Mesothelial cell of epicardium (in vitro differentiated cells): ENCODE measurements at regions not wholly inside any gene's neighbourhood (a gene's known extent, or its start where the extent isn't known, plus 50 kb on each side); places are given as distances from the start of the nearest gene placed in this dataset.

Experiments used
- DNase-seq, 2 experiments: peaks; one replicate each; pipeline ENCODE4 v3.0.0; 2021; ENCODE audit warnings: low spot score in 2 of 2; ENCODE audit not compliant: unreplicated experiment in 2 of 2
- H3K27ac Mint-ChIP-seq: 2 replicates; pipeline ENCODE4 v1.8.0; 2021; ENCODE audit warnings: mixed read lengths
- H3K27me3 Mint-ChIP-seq: 2 replicates; pipeline ENCODE4 v1.8.0; 2021; ENCODE audit warnings: low read depth, mixed read lengths
- H3K36me3 Mint-ChIP-seq: 2 replicates; pipeline ENCODE4 v1.8.0; 2021; ENCODE audit warnings: mixed read lengths
- H3K4me1 Mint-ChIP-seq: 2 replicates; pipeline ENCODE4 v1.8.0; 2021; ENCODE audit warnings: mixed read lengths
- H3K4me3 Mint-ChIP-seq: 2 replicates; pipeline ENCODE4 v1.8.0; 2021; ENCODE audit warnings: mild to moderate bottlenecking, moderate library complexity, mixed read lengths
- H3K9me3 Mint-ChIP-seq: 2 replicates; pipeline ENCODE4 v1.8.0; 2021; ENCODE audit warnings: mixed read lengths
- CTCF ChIP-seq: fragments of 200-600 bp; sonication (generic); IDR thresholded peaks from one replicate; pipeline ENCODE4 v1.5.0; 2021; ENCODE audit warnings: antibody characterized with exemption; ENCODE audit not compliant: unreplicated experiment

GRCh38 chr4:157674699-157675098, 454.2 kb downstream of the GRIA2 start:
- Mint-ChIP-seq H3K27me3 (peaks cover 5% of the 10 kb centered on the region), H3K27ac (no peak overlapping the region), H3K9me3 (peaks cover 29% of the 10 kb centered on the region), H3K36me3 (peaks cover 2% of the 10 kb centered on the region), H3K4me3 (no peak overlapping the region), H3K4me1 (no peaks in the 10 kb centered on the region)
- no peak for DNase-seq
- no peak for TF ChIP-seq CTCF

- no peak overlapping the region for H3K4me3 Mint-ChIP-seq
- H3K9me3 Mint-ChIP-seq = peaks cover 7% of the 10 kb centered on the region
- H3K36me3 Mint-ChIP-seq = no peaks in the 10 kb centered on the region
- no peaks in the 10 kb centered on the region for H3K4me1 Mint-ChIP-seq
- no peak for DNase-seq
- H3K27me3 Mint-ChIP-seq = peaks cover 2% of the 10 kb centered on the region
- H3K27ac Mint-ChIP-seq = no peak overlapping the region
- no peak for TF ChIP-seq CTCF
Measured at GRCh38 chr4:157667836-157668235, 447.3 kb downstream of the GRIA2 start.

GRCh38 chr4:157664726-157665125, 444.2 kb downstream of the GRIA2 start:
- Mint-ChIP-seq H3K27me3 (no peaks in the 10 kb centered on the region), H3K4me3 (no peak overlapping the region), H3K36me3 (no peaks in the 10 kb centered on the region), H3K4me1 (no peaks in the 10 kb centered on the region), H3K9me3 (no peaks in the 10 kb centered on the region), H3K27ac (no peak overlapping the region)
- no peak for DNase-seq
- no peak for TF ChIP-seq CTCF

- Mint-ChIP-seq H3K27me3 (no peaks in the 10 kb centered on the region), H3K9me3 (no peaks in the 10 kb centered on the region), H3K36me3 (no peaks in the 10 kb centered on the region), H3K4me1 (peaks cover 9% of the 10 kb centered on the region), H3K4me3 (no peak overlapping the region), H3K27ac (no peak overlapping the region)
- TF ChIP-seq CTCF = no peak
- no peak for DNase-seq
Measured at GRCh38 chr4:157655096-157655809, 434.7 kb downstream of the GRIA2 start.

GRCh38 chr4:157643257-157643656, 422.7 kb downstream of the GRIA2 start:
- peaks cover 24% of the 10 kb centered on the region for H3K9me3 Mint-ChIP-seq
- no peaks in the 10 kb centered on the region for H3K4me1 Mint-ChIP-seq
- no peak for TF ChIP-seq CTCF
- no peak overlapping the region for H3K4me3 Mint-ChIP-seq
- peaks cover 3% of the 10 kb centered on the region for H3K36me3 Mint-ChIP-seq
- no peaks in the 10 kb centered on the region for H3K27me3 Mint-ChIP-seq
- H3K27ac Mint-ChIP-seq = no peak overlapping the region
- DNase-seq = no peak
